HG03432 (cell line): ENCODE measurements at regions not wholly inside any gene's neighbourhood (a gene's known extent, or its start where the extent isn't known, plus 50 kb on each side); places are given as distances from the start of the nearest gene placed in this dataset.
"Not testable (repeated sequence)": the region's sequence is repeated elsewhere in the genome, so short reads cannot be mapped to it uniquely, and the experiment has no call there.

Source experiments
- ATAC-seq: cut with Tn5 transposase; IDR thresholded peaks from one replicate; pipeline ENCODE4 v1.9.1; 2021; ENCODE audit warnings: mild to moderate bottlenecking, moderate library complexity; ENCODE audit not compliant: unreplicated experiment

DNA sequence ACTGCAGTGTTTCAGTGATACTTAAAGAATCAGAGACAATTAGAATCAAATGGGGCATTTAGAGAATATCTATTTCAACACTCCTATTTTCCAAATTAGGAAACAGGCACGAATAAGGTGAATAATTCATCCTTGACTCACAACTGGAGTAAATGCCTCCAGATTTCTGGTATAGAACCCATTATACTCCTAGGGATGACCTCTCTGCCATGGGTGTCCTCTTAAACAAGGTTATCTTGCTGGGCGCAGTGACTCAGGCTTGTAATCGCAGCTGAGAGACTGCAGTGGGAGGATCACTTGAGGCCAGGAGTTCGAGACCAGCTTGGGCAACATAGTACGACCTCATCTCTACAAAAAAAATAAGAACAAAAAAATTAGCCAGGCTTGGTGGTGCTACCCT is 139.8 kb upstream of the ELAC2 start:
- no peak for ATAC-seq

DNA sequence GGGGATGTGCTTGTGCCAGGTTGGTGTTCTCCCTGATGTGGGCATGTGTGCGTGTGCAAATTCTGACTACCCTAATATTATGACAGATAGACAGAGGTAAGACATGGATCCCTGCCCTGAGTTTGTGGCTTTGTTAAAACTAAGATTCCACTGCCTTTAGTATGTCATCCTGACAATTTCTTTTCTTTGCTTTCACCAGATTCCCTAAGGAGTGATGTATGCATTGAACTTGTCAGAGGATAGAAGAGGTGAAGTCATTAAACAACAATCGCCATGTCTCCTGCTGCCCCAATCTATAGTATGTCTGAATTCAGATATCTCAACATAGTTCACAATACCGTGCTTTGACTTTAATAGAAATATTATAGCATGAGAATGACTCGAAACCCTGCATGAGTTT is 137.1 kb upstream of the ELAC2 start:
- ATAC-seq, result no peak

DNA sequence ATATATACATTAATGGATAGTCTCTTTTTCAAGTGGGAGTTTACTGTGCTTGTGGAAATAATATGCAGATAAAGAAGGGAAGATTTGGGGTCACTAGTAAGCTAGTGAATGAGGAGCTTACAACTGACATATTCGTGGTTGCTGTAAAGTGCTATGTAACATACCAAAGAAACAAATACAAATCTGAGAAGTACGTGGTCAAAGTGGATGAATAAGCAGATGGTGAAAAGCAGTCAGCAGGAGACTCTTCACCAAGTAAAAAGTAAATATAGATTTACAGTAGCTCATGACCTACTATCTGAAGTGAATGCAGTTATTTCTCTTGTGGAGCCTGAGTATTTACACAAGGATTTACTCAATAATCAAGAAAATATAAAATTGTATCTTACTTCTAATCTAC is 136.6 kb upstream of the ELAC2 start:
- ATAC-seq, result no peak

DNA sequence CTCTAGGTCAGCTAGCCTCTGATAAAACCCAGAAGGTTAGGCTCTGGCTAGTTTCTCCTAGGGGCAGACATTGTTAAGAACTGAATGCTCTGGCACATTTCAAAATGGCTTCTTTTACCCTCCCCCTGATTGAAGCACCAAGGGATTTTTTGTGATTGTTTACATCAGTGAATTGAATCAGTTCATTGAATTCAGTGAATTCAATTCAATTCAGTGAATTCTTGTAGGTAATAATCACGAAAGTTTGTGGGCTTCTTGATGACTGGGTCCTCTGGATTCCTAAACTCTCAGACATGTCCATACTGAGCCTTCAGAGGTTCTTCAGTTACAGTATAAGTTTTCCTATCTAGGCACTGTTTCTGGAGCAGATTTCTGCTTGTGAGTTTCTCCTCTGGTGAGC is 135.2 kb upstream of the ELAC2 start:
- ATAC-seq, result no peak

DNA sequence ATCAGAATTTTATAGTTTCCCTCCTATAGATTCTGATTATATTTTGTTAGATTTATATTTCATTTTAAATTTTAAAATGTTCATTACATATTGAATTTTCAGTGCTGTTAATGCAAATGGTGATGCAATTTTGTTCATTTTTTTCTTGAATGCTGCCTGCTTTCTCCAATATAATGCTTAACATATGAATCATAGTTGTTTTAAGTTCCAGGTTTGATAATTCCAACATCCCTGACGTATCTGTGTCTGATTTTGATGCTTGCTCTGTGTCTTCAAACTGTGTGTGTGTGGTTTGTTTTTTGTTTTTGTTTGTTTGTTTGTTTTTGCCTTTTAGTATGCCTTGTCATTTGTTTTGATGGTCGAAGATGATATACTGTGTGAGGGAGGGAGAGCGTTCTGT is 134.7 kb upstream of the ELAC2 start:
- no peak for ATAC-seq

DNA sequence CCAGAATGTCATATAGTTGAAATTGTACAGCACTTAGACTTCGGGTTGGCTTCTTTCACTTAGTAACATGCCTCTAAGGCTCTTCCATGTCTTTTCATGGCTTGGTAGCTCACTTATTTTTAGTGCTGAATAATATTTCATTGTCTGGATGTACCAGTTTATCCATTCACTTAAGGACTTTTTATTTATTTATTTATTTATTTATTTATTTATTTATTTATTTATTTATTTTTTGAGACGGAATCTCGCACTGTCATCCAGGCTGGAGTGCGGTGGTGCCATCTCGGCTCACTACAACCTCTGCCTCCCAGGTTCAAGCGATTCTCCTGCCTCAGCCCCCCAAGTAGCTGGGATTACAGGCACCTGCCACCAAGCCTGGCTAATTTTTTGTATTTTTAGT is 132.9 kb upstream of the ELAC2 start:
- ATAC-seq, result not testable (repeated sequence)

DNA sequence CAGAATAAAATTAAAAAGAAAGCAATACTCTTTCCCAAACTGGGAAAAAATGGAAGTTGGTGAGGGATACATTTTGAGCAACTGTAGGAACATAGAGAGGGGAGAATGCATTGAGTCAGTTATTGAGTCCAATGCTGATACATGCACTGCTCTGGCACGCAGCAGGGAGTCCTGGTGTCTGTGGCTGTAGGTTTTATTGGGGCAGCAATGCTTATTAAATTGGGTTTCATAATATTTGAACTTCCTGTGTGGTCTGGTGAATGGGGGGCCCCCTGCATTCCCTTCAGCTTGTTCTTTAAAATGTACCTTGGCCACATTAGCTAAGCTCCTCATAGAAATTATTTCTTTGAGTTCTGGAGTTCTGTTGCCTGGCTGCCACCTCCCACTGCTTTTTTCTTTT is 125.2 kb upstream of the ELAC2 start:
- ATAC-seq, result no peak

DNA sequence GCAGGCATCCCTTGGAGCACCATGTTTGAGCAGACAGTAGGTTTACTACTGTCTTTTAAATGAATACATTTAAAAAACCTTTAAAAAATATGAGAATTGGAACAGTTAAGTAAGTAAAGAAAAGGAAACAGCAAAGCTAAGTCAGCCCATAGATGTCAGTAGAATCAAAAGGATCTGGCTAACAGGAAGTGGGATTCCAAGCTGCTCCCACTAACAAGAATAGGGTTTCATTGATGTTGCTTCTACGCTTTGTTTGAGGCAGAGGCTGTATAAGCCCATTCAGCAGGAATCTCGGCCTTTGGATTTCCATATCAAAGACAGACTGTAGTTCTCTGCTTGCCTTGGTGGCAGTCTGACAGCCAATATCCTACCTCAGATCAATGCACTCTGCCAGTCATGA is 122.9 kb upstream of the ELAC2 start:
- ATAC-seq, result no peak

DNA sequence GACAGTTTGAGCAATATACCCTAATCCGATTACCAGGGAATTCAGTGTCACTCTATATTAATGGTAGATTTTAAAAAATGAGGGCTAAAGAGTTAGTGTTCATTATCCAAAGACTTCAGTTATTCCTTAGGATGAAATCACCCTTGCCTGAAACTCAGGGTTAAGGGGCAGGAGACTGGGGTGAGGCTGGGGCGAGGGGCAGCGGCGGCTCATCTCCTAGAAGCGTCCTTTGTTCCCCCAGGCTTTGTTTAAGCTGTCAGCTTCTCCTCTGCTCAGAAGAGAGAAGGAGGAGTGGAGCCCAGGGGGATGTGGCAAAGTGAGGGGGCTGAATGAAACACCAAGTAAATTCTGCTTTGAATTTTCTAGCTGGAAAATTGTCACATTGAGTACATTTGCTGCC is 117.7 kb upstream of the ELAC2 start:
- ATAC-seq, result no peak

DNA sequence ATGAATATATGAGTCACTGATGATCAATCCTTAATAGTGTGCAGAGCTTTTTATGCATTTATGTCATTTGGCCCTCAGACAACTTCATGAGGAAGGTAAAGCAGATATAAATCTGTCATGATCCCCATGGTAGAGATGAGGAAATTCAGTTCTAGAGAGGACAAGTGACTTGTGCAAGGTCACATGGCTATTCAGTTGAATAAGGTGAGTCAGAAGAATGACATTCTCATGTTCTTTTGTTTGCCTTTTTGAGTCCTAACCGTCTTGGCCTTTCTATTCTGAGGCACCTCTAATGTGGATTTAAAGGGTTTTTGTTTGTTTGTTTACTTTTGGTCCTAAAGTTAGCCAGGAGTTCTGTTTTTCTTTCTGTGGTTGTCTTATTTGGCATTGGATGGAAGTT is 116.2 kb upstream of the ELAC2 start:
- no peak for ATAC-seq

DNA sequence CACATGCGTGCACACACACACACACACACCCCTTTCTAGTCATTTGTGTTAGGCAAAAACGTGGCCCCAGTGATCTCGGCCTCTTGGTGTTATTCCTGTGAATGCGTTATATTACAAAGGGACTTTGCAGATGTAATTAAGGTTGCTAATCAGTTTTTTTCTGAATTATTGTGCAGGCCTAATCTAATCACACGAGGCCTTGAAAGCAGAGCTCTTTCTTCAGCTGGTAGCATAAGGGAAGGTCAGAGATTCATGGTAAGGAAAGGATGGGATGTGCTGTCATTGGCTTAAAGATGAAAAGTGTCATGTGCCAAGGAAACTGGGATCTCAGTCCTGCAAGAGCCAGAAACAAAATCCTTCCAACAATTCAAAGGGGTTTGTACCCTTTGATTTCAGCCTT is 113.4 kb upstream of the ELAC2 start:
- no peak for ATAC-seq

DNA sequence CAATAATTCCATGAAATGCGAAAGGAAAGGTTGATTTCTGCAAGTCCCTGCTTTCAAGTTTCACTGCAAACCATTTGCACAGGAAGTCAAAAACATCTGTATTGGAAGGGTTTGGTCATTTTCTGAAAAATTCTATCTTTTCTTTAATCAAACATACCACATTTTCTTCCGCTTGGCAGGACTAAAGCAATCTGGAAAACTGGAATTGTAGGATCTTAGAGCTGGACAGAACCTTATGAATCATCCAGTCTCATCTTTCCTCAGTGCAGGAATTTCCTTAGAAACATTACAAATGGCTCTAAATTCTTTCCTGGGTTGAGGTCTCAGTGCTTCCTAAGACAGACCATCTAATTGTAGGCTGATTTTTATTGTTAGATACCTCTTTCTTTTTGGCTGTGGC is 111.5 kb upstream of the ELAC2 start:
- no peak for ATAC-seq

DNA sequence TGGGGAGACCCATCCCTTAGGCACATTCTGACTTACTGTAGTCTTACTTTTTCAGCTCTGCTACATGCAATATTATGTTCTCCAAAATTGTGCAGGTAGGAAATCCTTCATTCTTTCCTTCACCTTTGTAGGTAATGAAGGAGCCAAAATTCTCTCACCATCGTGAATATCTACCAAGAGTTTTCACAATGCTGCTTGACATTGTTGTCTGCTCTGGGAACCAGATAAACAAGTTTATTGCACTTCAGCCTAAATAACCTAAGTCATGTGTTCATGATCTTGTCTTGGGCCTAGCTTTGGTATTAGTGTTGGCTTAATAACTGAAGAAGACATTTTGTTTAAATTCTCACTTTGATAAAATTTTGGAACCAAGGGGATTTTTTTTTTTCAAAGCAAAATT is 110.8 kb upstream of the ELAC2 start:
- ATAC-seq, result no peak

DNA sequence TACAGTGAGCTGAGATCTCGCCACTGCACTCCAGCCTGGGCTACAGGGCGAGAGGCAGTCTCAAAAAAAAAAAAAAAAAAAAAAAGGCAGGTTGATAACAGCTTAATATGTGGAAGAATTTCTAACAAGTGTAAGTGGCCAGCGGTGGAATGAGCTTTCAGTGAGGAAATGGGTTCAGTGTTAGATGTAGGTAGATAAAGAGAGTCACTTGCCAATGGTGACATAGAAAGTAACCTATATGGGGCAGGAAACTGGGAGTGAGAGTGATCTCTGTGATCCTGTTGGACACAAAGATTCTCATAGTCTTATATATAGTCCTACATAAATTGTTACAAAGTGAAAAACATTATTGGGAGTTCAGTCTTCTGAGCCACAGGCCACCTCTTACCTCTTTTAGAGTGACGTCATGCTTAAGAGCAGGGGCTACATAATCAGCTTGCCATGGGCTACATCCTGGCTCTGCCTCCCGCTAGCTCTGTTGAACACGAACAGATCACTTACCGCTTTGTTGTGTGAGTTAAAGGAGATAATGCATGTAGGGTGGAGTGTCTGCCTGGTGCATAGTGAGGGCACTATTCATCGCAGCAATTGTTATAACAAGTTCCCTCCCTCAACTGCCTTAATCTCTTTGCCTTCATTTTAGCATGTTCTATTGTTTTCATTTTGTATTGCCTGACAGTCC is 110.2 kb upstream of the ELAC2 start:
- no peak for ATAC-seq

DNA sequence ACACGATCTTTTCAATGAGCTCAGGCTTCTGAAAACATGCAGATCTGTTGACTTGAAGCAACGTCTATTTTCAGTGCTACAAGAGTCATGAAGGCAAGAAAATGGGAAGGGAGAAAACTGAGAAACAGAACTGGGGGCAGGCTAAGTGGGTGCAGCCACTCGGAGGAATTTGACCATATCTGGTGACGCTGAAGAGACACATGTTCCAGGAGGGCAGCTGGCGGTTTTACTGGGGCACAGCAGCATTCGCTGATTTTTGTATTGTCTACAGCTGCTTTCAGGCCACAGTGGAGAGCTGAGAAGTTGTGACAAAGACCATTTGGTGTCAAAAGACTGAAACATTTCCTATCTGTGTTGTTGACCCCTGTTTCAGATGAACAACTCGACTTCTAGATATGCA is 103.0 kb upstream of the ELAC2 start:
- no peak for ATAC-seq

DNA sequence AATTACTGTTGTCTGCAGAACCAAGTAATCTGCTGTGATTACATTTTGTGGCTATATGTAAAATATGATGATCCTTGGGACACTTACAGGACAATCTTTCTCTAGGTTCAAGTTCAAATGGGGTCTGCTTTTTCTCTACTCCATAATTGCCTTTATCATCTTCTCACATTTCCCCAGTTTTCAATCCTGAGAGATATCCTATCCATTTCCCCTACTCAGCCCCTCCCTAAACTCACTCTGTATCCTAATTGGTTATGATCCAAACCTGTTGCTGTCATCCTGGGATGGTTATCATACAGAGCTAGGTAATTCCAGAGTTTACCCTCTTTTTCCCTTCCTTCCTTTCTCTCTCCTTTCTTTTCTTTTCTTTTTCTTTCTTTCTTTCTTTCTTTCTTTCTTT is 100.5 kb upstream of the ELAC2 start:
- ATAC-seq, result no peak

DNA sequence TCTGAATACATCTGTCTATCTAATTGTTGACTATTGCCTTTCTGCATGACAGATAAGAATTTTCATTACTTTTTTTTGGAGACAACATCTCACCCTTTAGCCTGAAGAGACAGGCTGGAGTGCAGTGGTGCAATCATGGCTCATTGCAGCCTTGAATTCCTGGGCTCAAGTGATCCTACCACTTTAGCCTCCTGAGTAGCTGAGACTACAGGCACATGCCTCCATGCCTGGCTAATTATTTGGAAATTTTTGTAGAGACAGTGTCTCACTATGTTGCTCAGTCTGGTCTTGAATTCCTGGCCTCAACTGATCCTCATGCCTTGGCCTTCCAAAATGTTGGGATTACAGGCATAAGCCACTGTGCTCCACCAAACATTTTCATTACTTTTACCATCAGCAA is 99.8 kb upstream of the ELAC2 start:
- no peak for ATAC-seq

DNA sequence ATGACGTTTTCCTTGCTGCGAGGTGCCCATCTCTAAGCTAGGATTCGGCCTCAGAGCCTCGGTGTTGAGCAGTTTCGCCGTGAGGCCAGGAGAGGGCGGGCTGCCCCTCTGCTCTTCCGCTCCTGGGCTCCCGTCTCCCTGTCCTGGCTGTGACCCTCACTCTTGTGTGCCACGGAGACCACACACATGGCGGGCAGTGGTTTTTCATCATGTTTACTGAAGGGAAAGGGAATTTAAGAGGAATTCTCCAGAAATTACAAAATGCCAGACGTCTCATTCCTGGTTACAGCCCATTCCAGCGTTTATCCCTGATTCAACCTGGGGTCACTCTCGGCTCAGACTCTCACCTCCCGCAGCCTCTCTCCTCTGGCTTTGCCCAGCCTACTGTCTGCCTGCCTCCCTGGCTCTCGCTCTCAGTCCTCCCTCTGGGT is 96.8 kb upstream of the ELAC2 start:
- ATAC-seq, result no peak

DNA sequence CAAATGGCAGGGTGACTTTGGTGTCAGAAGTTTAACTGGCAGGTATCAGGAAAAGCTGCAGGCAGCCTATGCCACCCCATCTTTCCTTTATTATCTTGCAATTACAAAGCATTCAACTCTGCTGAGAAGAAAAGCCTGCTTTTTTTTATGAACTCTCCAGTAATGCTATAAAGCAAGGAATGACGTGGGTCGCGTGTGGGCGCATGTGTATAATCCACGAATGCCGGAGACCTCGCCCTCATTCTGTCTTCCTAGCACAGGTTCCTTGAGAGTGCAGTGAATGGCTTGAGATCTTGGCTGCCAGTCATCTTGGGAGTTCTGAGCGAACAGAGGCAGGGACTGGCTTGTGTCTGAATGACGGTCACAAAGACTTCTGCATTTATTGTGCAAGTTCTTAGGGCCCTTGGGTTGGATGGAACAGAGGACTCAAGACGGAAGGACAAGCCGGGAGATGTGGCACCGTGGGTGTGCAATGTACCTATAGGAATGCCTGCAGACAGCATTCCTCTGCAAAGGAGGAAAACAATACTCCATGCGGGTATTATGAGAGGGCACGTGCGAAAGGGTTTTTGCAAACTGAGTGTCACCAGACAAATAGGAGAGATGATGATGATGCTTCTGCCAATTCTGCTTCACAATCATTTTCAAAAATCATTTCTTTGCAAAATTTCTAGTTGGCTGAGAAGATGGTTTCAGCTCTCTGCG is 96.1 kb upstream of the ELAC2 start:
- no peak for ATAC-seq

DNA sequence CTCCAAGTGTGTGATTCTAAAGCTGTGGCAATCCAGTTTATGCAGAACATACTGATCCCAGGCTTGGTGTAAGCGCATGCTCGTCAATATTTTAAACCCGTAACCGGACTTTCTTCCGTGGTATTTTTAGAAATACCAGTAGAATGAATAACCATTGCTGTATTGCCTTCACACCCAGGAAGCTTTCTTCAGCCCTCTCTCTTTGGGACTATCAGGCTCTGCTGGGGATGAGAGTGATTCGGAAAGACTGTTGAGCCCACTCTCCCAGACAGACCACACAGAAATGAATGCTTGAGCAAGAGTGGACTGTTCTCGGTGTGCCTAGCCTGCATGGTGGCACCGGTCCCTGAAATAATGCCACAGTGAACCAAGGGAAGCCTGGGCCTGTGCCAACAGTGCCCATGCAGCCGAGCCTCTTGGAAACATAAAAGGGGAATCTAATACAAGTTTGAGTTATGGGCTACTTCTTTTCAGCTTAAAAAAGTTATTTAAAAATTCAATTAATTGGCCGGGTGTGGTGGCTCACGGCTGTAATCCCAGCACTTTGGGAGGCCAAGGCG is 89.9 kb upstream of the ELAC2 start:
- no peak for ATAC-seq

DNA sequence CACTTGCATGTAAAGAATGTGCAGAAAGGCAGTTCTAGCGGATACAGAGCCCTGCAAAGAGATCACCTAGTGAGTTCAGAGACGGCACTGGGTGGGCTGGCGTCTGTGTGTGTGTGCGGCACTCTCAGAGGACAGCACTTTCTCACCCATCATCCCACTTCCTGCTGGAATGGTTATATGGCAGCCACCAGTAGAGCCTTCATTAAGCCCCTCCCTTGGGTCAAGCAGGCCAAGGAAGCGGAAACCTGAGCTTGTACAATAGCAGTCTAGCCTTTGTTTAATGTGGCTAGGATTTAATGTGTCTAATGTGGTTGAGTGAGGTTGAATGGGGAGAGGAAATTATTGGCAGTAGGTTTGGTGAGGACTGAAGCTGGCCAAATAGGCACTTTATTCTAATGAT is 88.3 kb upstream of the ELAC2 start:
- ATAC-seq, result no peak

DNA sequence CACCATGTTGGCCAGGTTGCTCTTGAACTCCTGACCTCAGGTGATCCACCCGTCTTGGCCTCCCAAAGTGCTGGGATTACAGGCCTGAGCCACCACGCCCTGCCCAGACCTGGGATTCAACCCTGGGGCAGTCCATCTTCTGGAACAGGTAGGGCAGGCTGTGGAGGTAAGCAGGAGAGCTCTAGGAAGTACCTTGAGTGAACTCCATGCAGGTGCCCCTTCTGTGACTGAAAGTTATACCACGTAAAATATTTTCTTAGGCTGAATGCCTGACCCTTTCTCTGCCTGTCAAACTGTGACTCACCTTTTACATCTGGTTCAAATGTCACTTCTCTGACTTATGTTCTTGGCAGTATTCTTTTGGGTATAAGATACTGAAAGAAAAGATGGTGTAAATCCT is 86.7 kb upstream of the ELAC2 start:
- no peak for ATAC-seq

DNA sequence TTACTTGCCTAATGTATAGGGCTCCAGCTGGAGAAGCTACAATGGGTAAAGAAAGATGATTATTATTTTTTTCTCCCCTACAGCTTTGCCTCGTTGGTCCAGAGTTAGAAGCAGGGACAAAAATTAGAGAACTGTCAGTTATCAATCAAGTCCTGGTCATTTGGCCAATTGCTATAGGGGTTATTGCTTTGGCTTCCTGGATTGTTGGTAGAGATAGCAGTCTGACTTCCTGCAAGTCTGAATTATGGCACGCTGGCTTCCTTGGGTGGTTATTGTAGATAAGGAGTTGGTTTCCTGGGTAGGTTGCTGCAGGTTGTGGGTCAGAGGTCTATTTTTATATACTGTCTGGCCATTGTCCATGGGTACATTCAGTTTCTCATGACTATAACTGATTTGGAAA is 84.7 kb upstream of the ELAC2 start:
- no peak for ATAC-seq
